ENCODE measurements at regions not wholly inside any gene's neighbourhood (a gene's known extent, or its start where the extent isn't known, plus 50 kb on each side); places are given as distances from the start of the nearest gene placed in this dataset.

- no peak for DNase-seq
- intact Hi-C loops (cut with DNase I; ENCODE audit: low total_unique reads), result no loop called here
- no peaks in the 10 kb centered on the region for H3K4me1 ChIP-seq
- H3K9me3 ChIP-seq, result peaks cover 0 to 5% (median 0%) of the 10 kb centered on the region in 4 donors
- H3K36me3 ChIP-seq, result no peaks in the 10 kb centered on the region
- WGBS, 5 donors, result 66 to 89% (median 77%) methylated on average over 5 of the region's 5 CpGs
- H3K27ac ChIP-seq, result no peak overlapping the region
- H3K27me3 ChIP-seq, result no peaks in the 10 kb centered on the region
- TF ChIP-seq CTCF (IDR thresholded peaks at IDR 0.05), result no peak
- TF ChIP-seq POLR2A (IDR thresholded peaks at IDR 0.05), result no peak
- TF ChIP-seq EP300 (IDR thresholded peaks at IDR 0.05), result no peak
- no peak for TF ChIP-seq POLR2AphosphoS5 (IDR thresholded peaks at IDR 0.05)
- H3K4me3 ChIP-seq, result no peak overlapping the region
Observed at GRCh38 chr2:49251251-49251650, 96.9 kb upstream of the FSHR start.

- H3K36me3 ChIP-seq, result no peaks in the 10 kb centered on the region
- no peak for DNase-seq
- no peak overlapping the region for H3K4me3 ChIP-seq
- no peak for TF ChIP-seq EP300 (IDR thresholded peaks at IDR 0.05)
- TF ChIP-seq POLR2AphosphoS5 (IDR thresholded peaks at IDR 0.05), result no peak
- TF ChIP-seq CTCF (IDR thresholded peaks at IDR 0.05), result no peak
- no peak for TF ChIP-seq POLR2A (IDR thresholded peaks at IDR 0.05)
- 76 to 90% (median 88%) methylated on average over 1 of the region's 1 CpG for WGBS, 5 donors
- intact Hi-C loops (cut with DNase I; ENCODE audit: low total_unique reads), result no loop called here
- H3K27me3 ChIP-seq, result no peaks in the 10 kb centered on the region
- H3K27ac ChIP-seq, result no peak overlapping the region
- no peaks in the 10 kb centered on the region for H3K4me1 ChIP-seq
- H3K9me3 ChIP-seq, result peaks cover 0 to 7% (median 2%) of the 10 kb centered on the region in 4 donors
Observed at GRCh38 chr2:49248506-49248905, 94.2 kb upstream of the FSHR start.

GRCh38 chr2:49241991-49242390, 87.7 kb upstream of the FSHR start:
- TF ChIP-seq EP300 (IDR thresholded peaks at IDR 0.05) (no peak), POLR2A (IDR thresholded peaks at IDR 0.05) (no peak), CTCF (IDR thresholded peaks at IDR 0.05) (no peak), POLR2AphosphoS5 (IDR thresholded peaks at IDR 0.05) (no peak)
- Histone ChIP-seq H3K9me3 (peaks cover 0 to 7% (median 2%) of the 10 kb centered on the region in 4 donors), H3K36me3 (no peaks in the 10 kb centered on the region), H3K4me1 (no peaks in the 10 kb centered on the region), H3K27ac (no peak overlapping the region), H3K27me3 (no peaks in the 10 kb centered on the region), H3K4me3 (no peak overlapping the region)
- intact Hi-C loops (cut with DNase I; ENCODE audit: low total_unique reads), result no loop called here
- no peak for DNase-seq

- no peak overlapping the region for H3K4me3 ChIP-seq
- intact Hi-C loops (cut with DNase I; ENCODE audit: low total_unique reads), result no loop called here
- H3K36me3 ChIP-seq, result no peaks in the 10 kb centered on the region
Observed at GRCh38 chr2:49241501-49241900, 87.2 kb upstream of the FSHR start.

More at GRCh38 chr2:49241501-49241900, 87.2 kb upstream of the FSHR start:
- Histone ChIP-seq H3K27ac (no peak overlapping the region), H3K27me3 (no peaks in the 10 kb centered on the region), H3K9me3 (peaks cover 0 to 4% (median 2%) of the 10 kb centered on the region in 4 donors), H3K4me1 (no peaks in the 10 kb centered on the region)
- no peak for TF ChIP-seq EP300 (IDR thresholded peaks at IDR 0.05)
- no peak for TF ChIP-seq POLR2AphosphoS5 (IDR thresholded peaks at IDR 0.05)
- TF ChIP-seq CTCF (IDR thresholded peaks at IDR 0.05), result no peak
- TF ChIP-seq POLR2A (IDR thresholded peaks at IDR 0.05), result no peak
- no peak for DNase-seq

Data from stomach (tissue), 8 donors.